BE2C (cell line): ENCODE measurements at regions not wholly inside any gene's neighbourhood (a gene's known extent, or its start where the extent isn't known, plus 50 kb on each side); places are given as distances from the start of the nearest gene placed in this dataset.
"Not testable (repeated sequence)": the region's sequence is repeated elsewhere in the genome, so short reads cannot be mapped to it uniquely, and the experiment has no call there.

Source experiments
- DNase-seq: peaks from one replicate; pipeline ENCODE4 v3.0.0-alpha.2; 2020
- H3K27me3 ChIP-seq: fragments of 250-450 bp; sonication (Bioruptor Pico); 2 replicates; pipeline ENCODE4 v1.5.1; 2020; ENCODE audit warnings: mild to moderate bottlenecking
- H3K36me3 ChIP-seq: fragments of 250-450 bp; sonication (Bioruptor Pico); 2 replicates; pipeline ENCODE4 v1.5.1; 2020; ENCODE audit warnings: mild to moderate bottlenecking
- H3K4me1 ChIP-seq: fragments of 250-450 bp; sonication (Bioruptor Pico); 2 replicates; pipeline ENCODE4 v1.5.1; 2020
- H3K4me3 ChIP-seq: 2 replicates; pipeline ENCODE4 v1.5.1; 2011; ENCODE audit warnings: low read depth, low read length
- H3K9me3 ChIP-seq: fragments of 250-450 bp; sonication (Bioruptor Pico); 2 replicates; pipeline ENCODE4 v1.5.1; 2020
- CTCF ChIP-seq: IDR thresholded peaks from 2 replicates; pipeline ENCODE4 v1.5.1; 2012; ENCODE audit warnings: mild to moderate bottlenecking, low read depth, low read length

GRCh38 chr10:46215426-46215825, 71.4 kb upstream of the ANTXRL start:
- Histone ChIP-seq H3K9me3 (no peaks in the 10 kb centered on the region), H3K4me1 (0 out of 2 replicates have a peak, but pooled peaks cover 4% of the 10 kb centered on the region), H3K36me3 (no peaks in the 10 kb centered on the region), H3K4me3 (no peak overlapping the region), H3K27me3 (no peaks in the 10 kb centered on the region)
- DNase-seq, result no peak
- no peak for TF ChIP-seq CTCF

GRCh38 chr10:46216003-46216634, 70.7 kb upstream of the ANTXRL start:
- H3K9me3 ChIP-seq, result no peaks in the 10 kb centered on the region
- no peaks in the 10 kb centered on the region for H3K36me3 ChIP-seq
- H3K27me3 ChIP-seq, result no peaks in the 10 kb centered on the region
- TF ChIP-seq CTCF, result no peak
- no peak for DNase-seq
- H3K4me3 ChIP-seq, result no peak overlapping the region
- H3K4me1 ChIP-seq, result 0 out of 2 replicates have a peak, but pooled peaks cover 4% of the 10 kb centered on the region

- no peak overlapping the region for H3K4me3 ChIP-seq
- no peaks in the 10 kb centered on the region for H3K36me3 ChIP-seq
- no peak for DNase-seq
- no peaks in the 10 kb centered on the region for H3K27me3 ChIP-seq
- TF ChIP-seq CTCF, result no peak
- H3K9me3 ChIP-seq, result no peaks in the 10 kb centered on the region
- 0 out of 2 replicates have a peak, but pooled peaks cover 4% of the 10 kb centered on the region for H3K4me1 ChIP-seq
Measured at GRCh38 chr10:46216836-46217751, 69.7 kb upstream of the ANTXRL start.

GRCh38 chr10:46217752-46218453, 68.9 kb upstream of the ANTXRL start:
- Histone ChIP-seq H3K9me3 (peaks cover 2% of the 10 kb centered on the region; the same call in 1 of the 2 replicates), H3K4me3 (no peak overlapping the region), H3K4me1 (0 out of 2 replicates have a peak, but pooled peaks cover 4% of the 10 kb centered on the region), H3K36me3 (no peaks in the 10 kb centered on the region), H3K27me3 (no peaks in the 10 kb centered on the region)
- no peak for DNase-seq
- no peak for TF ChIP-seq CTCF

- Histone ChIP-seq H3K9me3 (peaks cover 9% of the 10 kb centered on the region; the same call in 1 of the 2 replicates), H3K36me3 (no peaks in the 10 kb centered on the region), H3K4me1 (0 out of 2 replicates have a peak, but pooled peaks cover 6% of the 10 kb centered on the region), H3K4me3 (no peak overlapping the region), H3K27me3 (no peaks in the 10 kb centered on the region)
- peak; percentile 45 for DNase-seq
- TF ChIP-seq CTCF, result no peak
Measured at GRCh38 chr10:46218921-46219320, 67.9 kb upstream of the ANTXRL start.

- not testable (repeated sequence) for H3K27me3 ChIP-seq, H3K4me3 ChIP-seq, H3K36me3 ChIP-seq, H3K4me1 ChIP-seq, H3K9me3 ChIP-seq, DNase-seq
Measured at GRCh38 chr10:46219431-46219990, 67.3 kb upstream of the ANTXRL start.
